ENCODE measurements at regions not wholly inside any gene's neighbourhood (a gene's known extent, or its start where the extent isn't known, plus 50 kb on each side); places are given as distances from the start of the nearest gene placed in this dataset.

GRCh38 chr13:76738616-76739015, 147.6 kb downstream of the KCTD12 start:
- TF ChIP-seq CTCF (IDR thresholded peaks at IDR 0.05; ENCODE audit: insufficient read depth, low read depth, low read length) (no peak), EZH2 (IDR thresholded peaks at IDR 0.05; ENCODE audit: insufficient read depth, low read length) (no peak)
